ENCODE measurements at regions not wholly inside any gene's neighbourhood (a gene's known extent, or its start where the extent isn't known, plus 50 kb on each side); places are given as distances from the start of the nearest gene placed in this dataset.
"Not testable (repeated sequence)": the region's sequence is repeated elsewhere in the genome, so short reads cannot be mapped to it uniquely, and the experiment has no call there.

DNA sequence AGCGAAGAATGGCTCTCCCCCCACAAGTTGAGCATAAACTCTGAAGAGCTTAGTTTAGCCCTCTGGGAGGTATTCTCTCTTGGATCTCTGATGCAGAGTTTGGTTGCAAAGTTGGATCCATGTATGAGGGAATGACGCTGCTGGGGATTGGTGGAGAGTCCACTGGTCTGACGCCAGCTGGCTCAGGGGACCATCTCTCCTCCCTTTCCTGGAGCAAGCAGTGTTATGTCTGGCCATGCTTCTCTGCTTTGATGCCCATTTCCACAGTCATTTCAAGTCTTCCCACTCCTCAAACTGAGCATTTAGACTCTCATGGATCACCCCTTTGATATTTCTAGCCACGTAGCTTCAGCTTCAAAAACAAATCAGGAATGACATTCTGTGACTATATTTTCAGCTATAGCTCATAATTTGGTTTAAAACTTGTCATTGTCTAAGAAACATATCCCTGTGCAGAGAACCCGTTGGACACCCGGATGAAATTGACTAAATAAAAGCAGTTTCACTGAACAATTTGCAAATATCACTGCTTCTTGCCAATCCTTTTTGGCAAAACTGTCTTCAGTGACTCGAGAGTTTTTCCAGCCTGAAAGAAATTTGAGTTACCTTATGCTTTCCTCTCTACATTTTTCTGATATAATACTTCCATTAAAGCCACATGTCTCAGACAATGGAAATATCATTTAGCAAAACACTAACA, 193.4 kb upstream of the CDH11 start:
- DNase-seq (ENCODE audit: low spot score) = no peak
- no peak for ATAC-seq

DNA sequence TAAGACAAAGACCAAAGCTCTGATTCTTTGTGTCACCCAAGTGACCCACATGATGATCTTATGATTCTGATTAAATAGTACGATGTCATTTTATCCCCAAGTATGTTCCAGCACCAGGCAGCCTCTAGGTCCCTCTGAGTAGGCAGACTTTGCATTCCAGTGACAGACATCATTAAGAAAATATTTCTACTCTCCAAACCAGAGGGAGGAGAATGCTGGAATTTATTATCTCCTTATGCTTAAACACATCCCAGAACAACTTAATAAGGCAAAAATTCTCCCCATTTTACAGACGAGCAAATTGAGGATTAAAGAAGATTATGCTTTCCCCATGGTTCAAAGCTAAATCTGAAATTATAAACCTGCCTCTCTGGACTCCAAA, 192.8 kb upstream of the CDH11 start:
- DNase-seq (ENCODE audit: low spot score) (no peak), ATAC-seq (no peak)

DNA sequence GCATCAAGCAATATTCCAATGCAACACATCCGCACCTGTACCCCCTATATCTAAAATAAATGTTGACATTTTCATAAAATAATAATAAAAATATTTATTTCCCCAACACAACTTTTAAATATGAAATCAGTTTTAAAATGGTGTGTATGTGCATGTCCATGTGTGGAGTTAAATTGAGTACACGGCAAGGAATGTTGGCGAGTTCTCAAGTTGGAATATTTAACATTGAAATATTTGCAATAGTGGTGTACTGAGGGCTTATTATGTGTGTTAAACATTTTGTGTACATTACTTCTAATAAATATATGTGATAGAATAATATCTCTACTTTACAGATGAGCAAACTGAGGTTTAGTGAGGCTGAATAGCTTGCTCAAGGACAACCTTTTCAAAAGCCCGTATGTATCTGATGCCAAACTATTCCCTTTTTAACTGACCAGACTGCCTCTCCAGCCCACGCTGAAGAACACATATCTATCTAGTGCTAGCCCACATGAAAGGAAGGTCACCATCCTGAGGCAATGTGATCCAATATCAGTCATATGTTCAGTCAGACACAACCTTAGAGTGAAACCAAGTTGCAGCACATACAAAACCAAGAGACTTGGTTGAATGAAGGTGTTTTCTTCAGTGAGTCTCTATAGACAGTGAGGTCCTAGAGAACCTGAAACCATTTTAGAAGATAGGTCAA, 192.2 kb upstream of the CDH11 start:
- DNase-seq (ENCODE audit: low spot score) = no peak
- ATAC-seq = no peak

DNA sequence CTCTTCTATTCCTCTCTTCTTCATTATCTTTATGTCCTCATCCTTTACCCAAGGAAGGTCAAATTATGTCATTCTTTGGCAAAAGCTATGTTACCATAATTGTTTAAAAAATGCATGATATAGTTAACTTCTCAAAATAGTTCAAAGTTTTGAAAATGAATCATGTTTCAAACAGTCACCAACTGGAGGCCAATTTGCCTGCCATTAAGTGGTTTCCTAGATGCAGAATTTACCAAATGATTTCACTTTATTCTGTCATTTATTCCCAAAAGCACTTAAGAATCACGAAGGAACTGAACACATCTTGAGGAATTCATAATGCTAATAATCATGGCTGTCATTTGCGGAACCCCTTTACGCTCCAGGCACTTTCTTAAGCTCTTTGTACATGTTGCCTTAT, 190.9 kb upstream of the CDH11 start:
- no peak for ATAC-seq
- DNase-seq (ENCODE audit: low spot score) = no peak

DNA sequence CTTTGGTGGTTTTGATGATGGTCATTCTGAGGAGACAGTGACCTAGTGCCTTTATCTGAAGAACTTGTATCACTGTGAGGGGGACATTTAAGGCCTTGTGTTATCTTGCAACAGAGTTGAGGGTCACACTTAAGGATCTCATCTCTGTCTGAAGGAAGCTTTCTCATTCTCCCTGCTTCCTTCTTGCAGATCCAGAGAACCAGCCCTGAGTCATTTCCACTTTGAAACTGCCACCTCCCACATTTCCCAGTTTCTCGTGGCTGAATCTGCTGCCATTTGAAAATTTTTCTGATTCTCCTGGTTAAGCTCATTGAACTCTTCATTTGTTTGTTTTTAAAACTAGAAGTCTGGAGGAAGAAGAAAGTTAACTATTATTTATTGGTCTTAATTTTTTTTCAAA, 190.2 kb upstream of the CDH11 start:
- ATAC-seq = no peak
- DNase-seq (ENCODE audit: low spot score) = no peak

DNA sequence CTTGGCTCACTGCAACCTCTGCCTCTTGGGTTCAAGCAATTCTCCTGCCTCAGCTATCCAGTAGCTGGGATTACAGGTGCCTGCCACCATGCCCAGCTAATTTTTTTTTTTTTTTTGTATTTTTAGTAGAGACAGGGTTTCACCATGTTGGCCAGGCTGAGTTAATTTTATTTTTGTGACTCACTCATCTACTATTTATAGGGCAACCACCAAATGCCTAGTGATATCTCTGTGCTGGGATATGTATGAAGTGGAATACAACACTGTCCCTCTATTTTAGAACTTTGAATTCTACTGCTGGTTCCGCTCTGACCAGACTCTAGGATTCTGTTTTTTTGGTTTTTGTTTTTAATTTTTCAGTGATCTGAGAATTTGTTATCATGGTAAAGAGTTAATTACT, 188.6 kb upstream of the CDH11 start:
- ATAC-seq = not testable (repeated sequence)

DNA sequence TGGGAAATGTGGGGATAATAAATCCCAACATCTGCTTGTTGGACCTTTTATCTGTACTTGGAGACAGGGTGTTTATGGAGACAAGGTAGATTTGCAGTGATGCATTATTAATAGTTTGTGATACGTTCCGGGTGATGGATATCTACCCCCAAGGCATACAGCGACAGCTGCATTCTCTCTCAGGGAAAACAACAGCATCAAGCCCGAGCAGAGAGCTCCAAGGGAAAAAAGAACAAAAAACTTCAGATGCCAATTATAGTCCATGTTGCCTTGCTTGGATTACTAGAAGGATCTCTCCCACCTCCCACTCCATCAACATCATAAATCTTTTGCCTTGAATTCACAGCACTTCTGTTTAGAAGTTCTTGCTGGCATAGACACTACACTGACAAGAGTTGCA, 187.5 kb upstream of the CDH11 start:
- DNase-seq (ENCODE audit: low spot score) = no peak
- ATAC-seq = no peak

More for the DNA sequence above, 188.6 kb upstream of the CDH11 start:
- DNase-seq (ENCODE audit: low spot score) = not testable (repeated sequence)

DNA sequence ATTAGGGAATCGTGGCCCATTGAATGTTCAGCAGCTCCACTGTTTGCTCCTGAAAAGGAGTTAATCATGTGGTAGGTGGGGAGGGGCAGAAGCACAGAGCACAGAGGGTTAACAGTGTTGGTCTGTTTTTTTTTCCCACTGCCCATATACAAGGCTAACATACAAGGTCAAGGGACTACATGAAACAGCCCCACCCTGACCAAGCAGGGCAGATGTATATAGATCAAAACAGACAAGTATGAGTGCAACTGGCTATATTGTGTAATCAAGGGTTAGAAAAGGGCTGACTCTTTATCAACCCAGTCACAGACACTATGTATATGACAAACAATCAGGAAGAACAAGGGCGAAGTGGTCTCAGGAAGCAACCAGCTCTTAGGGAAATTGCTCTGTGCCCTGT, 186.6 kb upstream of the CDH11 start:
- ATAC-seq (no peak), DNase-seq (ENCODE audit: low spot score) (no peak)

DNA sequence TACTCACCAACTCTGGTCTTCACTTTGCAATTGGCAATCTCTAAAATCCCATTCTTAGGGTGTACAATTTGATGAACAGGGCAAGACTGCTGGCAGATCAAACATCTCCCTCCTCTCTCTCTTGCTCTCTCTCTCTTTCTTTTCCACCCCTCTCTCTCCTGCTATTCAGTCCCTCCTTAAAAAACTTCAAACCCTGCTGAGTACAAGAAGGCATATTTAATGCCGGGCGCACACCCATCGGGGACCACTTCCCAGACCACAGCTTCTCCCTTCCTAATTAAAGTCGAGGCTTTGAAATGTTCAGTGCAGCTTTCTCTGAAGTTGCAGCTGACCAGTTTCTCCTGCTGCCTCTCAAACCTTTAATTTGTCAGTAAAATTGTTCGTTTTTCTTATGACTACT, 185.4 kb upstream of the CDH11 start:
- DNase-seq (ENCODE audit: low spot score) (no peak), ATAC-seq (no peak)

DNA sequence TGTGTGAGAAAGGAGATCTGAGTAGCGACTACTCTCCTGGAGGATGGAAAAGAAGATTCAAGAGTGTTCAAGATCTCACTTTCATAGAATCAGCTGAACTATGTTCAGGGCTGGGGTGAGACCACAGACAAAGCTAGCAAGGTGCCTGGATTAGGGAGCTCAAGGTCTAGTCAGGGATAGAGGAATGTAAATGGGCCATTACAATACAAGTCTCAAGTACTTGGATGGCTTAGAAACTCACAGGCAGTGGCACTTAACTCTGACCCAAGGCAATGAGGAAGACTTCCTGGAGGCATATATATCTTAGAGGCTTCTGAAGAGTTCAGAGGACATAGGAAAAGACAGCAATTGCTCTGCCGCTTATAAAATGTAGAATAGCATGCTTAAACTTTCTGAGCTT, 184.9 kb upstream of the CDH11 start:
- ATAC-seq = no peak

DNA sequence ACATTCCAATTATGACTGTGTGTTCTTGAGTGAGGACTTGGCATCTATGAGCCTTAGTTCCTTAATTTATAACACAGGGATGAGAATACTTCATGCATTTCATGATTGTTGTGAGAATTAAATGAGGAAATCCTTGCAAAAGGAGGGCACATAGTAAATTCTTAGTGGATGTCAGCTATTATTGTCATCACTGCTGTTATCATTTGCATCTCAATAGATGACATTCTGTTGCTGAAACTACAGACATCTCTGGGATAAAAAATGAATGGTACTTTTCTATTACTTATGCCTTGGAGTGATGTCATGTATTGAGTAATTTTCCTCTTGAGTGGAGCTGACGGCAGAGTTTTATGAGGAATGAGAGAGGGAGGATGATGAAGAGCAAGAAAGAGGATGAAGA, 184.4 kb upstream of the CDH11 start:
- ATAC-seq (no peak), DNase-seq (ENCODE audit: low spot score) (no peak)

More for the DNA sequence above, 184.9 kb upstream of the CDH11 start:
- no peak for DNase-seq (ENCODE audit: low spot score)

DNA sequence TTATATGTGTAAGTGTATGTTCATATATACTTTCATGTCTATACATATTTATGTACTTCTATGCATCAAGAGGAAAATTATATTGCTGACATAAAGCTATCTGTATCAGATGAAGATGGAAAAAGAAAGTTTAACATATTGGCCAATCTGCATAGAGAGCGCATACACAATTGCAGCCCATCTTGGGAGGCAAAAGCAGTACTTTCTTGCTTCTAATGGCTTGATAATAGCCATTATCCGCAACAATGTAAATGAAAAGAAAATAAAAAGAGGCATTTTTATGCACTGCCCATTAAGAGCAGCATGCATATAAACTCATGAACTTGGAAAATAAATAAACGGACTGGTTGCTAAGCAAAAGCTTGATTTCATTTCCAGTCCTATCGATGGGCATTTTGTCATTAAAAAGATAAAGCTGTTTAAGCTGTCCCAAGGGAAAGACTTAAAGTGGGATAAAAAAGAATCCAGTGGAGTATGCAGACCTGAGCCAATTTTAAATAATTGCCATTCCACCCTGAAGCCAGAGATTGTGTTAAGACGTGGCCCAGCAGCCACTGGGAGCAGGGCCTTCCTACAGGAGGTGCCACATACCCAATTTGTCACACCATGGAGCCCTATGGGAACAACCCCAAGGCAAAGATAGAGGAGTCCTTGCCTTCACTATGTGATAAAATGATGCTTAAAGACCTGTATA, 183.6 kb upstream of the CDH11 start:
- no peak for ATAC-seq
- DNase-seq (ENCODE audit: low spot score) = no peak

DNA sequence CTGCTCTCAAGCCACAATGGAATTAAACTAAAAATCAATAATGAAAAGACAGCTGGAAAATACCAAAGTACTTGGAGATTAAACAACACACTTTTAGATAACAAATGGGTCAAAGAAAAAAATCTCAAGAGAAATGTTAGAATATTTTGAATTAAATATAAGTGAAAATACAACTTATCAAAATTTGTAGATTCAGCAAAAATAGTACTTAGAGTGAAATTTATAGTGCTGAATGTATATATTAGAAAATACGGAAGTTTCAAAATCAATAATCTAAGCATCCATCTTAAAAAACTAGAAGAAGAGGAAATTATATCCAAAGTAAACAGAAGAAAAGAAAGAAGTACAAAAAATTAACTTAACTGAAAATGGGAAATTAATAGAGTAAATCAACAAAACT, 179.2 kb upstream of the CDH11 start:
- DNase-seq (ENCODE audit: low spot score) = no peak
- no peak for ATAC-seq

DNA sequence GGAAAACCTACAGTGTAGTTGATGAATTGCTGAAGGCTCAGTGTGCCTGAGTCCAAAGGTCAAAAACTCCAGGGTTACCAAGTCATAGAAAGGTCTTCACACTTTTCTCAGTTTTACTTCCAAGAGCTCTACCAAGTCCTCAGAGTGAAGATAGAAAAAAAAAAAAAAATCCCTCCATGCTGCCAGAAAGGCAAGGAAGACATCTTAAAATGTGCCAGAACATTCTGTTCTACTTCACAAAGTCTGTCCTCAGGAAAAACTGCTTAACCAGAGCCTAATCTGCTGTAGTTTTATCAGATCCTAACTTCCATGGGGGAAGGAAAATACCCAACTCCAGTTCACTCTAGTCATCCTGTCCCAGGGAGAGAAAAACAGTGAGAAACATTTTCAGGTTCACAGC, 175.6 kb upstream of the CDH11 start:
- DNase-seq (ENCODE audit: low spot score) = no peak
- ATAC-seq = no peak

DNA sequence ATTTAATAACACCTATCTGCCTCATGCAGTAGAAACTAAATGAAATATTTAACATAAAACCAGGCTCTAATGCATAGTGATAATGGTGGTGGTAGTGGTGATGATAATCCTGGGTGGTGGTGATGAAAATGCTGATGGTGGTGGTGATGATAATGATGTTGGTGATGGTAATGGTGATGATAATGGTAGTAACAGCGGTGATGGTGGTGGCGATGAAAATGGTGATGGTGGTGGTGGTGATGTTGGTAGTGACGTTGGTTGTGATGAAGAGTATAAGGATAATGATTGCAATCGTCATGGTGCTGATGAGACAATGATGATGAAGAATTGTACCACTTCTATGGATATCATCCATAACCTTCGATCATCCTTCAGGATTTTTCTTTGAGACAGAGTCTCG, 173.7 kb upstream of the CDH11 start:
- DNase-seq (ENCODE audit: low spot score) = no peak
- ATAC-seq = no peak

DNA sequence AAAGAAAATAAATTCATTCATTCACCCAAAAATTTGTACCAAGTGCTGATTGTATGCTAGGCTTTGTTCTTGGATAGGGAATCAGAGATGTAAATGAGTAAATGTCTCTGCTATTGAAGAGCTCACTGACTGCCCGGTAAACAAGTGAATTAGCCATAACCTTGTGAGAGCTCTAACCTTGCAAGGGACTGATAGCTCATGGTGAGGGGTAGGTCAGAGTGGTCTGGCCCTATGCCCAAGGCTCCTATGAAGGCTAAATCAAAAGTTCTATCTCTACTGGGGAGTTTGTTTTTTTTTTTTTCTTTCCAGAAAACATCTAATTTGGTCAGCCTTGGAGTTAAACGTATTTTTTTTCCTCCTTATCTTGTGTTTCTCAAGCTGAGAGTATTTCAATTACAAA, 172.8 kb upstream of the CDH11 start:
- no peak for ATAC-seq
- no peak for DNase-seq (ENCODE audit: low spot score)

DNA sequence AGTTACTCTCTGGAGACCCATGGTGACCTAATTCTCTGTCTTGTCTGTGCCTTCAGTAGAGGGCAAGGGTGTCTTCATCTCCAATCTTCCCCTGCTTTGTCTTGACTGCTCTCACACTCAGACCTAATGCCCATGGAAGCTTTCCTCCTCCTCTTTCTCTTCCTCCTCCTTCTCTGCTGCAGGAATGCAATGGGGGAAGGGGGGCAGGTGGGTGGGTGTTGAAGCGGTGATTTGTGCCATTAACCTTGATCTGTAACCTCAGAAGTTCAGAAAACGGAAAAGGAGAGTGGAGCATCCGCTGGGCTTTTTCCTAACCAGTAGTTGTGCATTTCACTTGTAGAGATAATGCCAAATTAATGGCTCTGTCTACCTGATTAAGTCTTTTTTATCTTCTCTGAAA, 172.3 kb upstream of the CDH11 start:
- DNase-seq (ENCODE audit: low spot score) (no peak), ATAC-seq (no peak)

DNA sequence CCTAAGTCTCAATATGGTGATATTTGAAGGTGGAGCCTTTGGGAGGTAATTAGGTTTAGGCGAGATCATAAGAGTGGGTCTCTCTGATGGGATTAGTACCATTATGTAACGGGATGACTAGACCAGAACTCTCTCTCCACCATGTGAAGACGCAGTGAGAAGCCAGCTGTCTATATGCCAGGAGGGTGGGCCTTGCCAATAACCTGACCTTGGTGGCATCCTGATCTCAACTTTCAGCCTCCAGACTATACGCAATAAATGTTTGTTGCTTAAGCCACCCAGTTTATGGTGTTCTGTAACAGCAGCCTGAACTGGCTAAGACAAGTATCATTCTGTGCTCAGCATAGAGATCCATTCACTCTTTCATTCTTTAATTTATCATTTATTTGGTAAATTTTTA, 167.2 kb upstream of the CDH11 start:
- ATAC-seq = no peak
- no peak for DNase-seq (ENCODE audit: low spot score)

DNA sequence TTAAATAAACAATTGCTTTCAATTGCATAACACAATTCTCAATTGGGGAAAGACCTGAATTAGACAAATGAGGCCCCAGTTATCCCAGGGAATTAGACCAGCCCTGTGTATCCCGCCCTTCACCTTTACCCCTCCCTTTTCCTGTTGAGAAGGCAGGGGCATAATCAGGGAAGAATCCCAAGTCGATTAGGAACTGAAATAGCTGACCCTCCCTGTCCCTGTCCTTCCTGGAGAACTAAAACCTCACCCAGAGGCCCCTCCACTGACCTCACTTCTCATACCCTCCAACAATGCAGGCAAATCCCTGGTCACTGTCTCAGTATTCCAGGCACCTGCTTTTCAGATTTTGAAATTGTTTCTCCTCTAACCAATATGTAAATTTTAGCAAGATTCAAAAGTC, 165.4 kb upstream of the CDH11 start:
- DNase-seq (ENCODE audit: low spot score) (no peak), ATAC-seq (no peak)

DNA sequence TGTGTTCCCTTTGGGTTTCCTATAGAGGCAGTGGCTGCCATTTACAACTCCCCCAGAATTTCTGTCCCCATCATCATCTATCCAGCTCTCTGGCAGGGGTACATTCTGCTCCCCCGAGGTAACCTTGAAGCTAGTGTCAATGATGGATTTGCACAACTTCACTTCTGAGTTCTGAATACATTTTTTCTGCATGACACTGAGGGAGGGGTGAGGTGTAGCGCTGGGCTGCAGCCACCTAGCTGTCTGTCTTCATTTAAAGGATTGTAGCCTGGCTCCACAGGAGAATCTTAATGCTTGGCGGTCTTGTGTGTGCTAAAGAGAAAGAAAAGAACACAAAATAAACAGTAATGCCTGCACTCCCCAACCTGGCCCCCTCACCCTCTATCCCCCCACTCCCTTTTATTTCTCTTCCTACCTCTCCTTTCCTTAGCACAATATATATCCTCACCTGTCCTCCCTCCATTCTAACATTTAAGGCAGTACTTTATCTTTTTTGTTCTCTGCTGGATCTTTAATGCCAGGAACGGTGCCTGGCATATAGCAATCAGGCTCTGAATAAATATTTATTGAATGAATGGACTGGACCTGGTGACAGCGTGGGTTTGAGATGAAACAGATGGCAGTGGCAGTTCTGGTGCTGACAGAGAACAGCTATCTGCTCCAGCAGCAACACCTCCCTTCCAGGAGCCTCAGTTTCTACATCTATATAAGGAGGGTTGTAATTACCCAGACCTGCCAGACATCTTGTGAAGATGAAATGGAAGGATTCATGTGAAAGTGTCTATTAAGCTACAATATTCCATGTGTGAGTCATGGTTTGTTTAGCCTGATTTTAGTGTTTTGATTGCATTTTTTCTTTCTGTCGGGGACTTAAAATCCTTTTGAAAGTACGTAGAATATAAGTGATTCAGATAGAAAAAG, 163.5 kb upstream of the CDH11 start:
- DNase-seq (ENCODE audit: low spot score) (no peak), ATAC-seq (no peak)

DNA sequence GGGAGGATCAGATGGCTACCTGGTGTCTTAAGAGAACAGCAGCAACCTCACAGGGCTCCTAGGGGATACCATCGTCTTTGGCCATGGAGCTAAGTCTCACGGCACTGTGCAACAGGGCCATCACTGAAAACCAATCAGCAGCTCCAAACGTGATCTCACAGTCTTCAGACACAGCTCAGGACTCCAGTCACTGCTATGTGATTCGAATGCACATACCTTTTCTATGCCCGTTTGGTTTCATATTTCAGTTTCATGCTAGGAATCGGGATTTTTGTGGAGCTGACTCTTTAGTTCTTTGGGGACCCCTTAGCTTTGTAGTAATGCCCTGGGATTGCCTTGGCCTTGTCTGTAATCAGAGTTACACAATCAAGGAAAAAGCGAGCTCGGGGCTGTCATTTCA, 162.8 kb upstream of the CDH11 start:
- ATAC-seq = no peak
- DNase-seq (ENCODE audit: low spot score) = no peak

Data from left lobe of liver (tissue), 2 donors.